ENCODE measurements at regions not wholly inside any gene's neighbourhood (a gene's known extent, or its start where the extent isn't known, plus 50 kb on each side); places are given as distances from the start of the nearest gene placed in this dataset.
"Not testable (repeated sequence)": the region's sequence is repeated elsewhere in the genome, so short reads cannot be mapped to it uniquely, and the experiment has no call there.

DNA sequence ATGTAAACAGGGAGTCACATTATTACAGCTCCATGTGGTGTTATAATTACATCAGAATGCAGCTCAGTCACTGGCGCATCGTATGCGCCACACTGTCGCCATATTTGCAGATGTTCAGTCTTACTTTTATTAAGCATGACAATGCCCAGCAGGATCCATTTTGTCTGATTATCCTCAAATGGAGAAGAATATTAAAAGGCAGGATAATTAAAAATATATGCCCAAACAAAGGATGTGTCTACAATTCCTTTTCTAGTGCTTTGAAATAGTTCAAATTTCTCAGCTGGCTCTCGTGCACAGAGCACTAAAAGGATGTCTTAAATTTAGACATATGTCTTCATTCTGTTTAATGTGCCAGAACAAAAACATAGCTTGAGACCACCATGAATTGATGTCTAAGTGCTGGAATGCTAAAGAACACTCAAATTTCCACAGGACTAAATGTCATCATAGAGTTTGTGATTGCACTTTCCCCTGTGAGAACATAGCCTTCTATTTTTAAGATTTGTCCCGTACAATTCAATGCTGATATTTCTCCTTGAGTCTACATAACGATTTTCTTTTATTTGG is 168.0 kb downstream of the DKK1 start:
- DNase-seq = no peak

DNA sequence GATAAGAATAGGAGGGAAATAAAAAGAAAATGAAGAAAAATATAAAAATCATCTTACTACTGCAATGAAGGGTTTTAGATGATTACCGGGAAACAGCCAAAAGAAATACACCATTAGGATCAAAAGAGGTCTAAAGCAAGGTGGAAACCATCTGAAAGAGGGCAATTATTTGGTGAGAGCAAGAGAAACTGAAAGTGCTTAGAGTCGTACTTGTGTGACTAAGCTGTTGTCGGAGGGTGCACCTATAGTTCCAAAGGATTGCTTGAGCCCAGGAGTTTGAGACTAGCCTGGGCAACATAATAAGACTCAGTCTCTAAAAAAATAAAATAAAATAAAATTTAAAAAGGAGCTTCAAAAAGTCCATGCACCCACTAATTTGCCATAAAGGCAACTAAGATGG is 169.5 kb downstream of the DKK1 start:
- DNase-seq = no peak

DNA sequence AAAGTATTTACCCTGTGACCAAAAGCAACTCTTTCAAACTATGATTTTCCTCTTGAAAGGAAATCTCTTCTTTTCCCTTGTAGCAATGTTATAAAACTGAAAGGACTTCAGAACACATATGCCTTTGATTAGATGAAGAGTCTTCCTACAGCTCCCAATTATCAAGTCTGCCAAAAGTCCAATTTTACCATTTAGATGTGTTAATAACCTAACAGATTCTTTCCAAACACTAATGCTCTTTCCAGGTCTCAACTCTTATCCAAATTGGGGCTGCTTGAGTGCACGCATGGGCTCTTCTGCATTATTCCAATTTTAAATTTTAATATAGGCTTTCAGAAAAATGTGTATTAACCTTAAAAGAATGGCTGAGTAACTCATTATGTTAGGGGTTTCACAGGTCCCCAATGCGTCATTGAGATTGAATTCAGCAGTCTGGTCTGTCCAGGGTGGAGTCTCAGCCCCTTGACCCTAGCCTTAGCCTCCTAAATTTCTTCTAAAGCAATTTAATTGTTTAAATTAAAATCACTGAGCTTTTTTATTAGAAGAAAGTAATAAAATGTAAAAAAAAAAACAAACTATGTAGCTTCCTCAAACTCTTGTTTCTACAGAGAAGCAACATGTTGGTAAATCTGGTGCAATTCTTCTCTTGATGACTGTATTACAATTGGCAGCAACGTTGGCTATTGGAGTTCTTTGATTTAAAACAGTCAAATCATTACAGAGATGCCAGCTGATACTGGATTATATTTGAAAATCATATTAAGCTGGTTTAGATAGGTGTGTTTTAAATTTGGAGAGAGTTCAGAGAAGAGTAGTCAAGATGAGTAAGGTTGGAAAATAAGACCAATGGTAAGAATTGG is 170.4 kb downstream of the DKK1 start:
- no peak for DNase-seq

DNA sequence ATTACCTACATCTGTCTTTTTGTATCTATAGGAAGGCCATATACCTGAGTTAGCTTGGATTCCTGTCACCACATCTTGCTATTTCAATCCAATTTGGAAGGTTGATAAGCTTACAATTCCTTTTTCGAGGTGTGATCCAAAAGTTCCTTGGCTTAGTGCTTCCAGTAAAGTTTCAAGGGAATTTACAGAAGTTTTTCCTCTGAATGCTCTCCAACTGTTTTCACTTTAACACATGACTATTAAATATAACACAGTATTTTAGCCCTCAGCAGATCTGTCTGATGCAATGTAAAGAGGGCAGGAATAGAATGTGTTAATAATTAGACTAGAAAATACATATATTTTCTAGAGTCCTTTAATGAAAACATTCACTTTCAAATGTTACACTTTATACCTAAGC is 171.4 kb downstream of the DKK1 start:
- no peak for DNase-seq

DNA sequence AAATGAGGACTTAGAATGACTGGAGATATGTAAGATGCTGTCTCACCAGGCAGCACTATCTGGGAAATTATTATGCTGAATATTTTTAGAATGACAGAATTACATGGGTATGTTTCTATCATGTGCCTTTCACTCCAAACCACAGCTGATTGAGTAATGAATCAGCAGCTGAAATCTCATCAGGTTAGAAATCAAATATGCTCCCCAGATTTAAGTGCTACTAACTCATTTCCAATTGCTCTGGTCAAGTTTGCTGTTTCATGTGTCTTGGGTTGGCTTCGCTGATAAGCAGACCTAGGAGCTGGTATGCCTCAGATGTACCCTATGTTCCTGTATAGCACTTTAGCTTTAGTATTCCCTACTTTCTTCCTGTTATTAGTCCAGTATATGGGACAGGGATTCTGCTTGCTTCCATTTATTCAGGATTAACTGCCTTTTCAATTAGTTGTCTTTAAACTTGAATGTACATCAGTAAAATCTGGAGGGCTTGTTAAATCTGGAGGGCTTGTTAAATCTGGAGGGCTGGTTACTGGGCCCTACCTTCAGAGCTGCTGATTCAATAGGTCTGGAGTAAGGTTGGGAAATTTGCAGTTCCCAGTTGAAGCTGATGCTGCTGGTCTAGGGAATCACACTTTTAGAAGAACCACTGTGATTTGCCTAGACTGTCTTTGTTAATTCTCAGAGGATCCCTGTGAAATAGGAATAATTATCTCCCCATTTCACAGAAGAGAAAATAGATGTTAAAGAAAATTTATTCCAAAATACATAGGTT is 172.9 kb downstream of the DKK1 start:
- DNase-seq = no peak

DNA sequence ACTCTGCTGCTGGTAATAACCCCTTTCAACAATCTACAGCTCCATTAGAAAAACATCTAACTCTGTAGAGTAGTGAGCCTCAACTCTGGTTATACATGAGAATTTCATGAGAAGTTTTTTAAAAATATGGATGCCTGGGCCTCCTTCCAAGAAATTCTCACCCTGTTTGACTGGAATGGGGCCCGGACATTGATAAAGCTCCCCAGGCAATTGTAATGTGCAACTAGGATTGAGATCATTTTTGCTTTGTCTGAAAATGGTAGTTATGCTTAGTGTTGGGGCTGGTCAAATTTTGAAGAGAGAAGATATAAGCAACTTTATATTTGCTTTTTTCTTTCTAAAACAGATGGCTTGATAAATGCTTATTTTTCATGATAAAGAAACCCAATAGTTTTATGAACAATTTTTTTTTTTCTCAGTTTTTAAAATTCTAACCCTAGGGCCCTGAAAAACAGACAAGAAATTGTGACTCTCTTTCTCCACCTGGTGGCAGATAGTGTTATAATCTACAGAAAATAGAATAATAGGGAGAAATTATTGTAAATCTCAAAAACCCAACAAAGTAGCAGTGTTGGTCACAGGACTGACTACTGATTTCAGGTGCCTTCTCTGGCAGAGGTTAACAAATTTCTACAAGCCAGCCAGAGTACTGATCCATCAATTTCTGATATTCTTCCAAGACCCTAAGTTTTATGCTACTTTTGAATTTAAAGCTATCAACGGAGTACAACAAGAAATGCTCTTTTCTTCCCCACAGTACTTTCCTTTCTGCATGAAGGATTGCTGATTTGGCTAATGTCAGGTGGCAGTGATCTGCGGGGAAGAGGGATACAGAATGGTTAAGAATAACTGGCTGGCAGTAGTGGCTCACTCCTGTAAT is 174.8 kb downstream of the DKK1 start:
- DNase-seq = peak; percentile 20

DNA sequence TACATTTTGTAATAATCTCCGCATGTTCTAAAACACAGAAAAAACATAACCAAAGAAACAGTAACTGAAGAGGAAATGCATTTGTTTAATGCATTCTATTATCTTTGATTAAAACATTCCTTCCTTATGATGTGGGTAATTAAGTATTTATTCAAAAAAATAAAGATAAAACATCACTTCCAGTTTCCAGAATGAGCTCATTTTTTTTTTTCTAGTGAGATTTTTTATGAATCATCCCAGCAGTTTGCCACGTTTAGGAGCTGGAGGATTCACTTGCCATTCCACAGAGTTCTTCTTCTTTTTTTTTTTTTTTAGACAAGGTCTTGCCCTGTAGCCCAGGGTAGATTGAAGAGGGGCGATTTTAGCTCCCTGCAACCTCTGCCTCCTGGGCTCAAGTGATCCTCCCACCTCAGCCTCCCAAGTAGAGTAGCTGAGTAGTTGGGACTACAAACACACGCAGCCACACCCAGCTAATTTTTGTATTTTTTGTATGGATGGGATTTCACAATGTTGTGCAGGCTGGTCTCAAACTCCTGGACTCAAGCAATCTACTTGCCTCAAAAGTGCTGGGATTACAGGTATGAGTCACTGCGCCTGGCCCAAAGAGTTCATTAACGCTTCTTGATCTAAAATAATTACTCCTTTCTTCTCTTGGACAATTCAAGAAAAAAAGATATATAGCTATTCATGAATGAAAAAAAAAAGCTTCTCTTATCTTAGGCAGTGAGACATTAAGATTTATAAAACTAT is 177.3 kb downstream of the DKK1 start:
- DNase-seq = no peak

DNA sequence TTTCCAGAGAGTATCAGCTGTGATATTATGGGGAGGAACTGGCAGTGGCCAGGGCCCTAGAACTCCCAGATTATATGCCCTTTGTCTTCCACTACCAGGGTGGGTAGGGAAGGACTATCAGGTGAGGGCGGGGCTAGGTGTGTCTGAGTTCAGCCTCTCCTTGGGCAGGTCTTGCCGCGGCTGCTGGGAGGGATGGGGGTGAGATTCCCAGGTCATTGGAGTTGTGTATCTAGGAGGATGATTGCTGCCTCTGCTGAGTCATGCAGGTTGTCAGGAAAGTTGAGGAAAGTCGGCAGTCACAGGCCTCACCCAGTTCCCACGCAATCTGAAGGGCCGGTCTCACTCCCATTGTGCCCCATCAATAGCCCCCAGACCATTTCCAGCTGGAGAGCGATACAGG is 185.2 kb downstream of the DKK1 start:
- no peak for DNase-seq

DNA sequence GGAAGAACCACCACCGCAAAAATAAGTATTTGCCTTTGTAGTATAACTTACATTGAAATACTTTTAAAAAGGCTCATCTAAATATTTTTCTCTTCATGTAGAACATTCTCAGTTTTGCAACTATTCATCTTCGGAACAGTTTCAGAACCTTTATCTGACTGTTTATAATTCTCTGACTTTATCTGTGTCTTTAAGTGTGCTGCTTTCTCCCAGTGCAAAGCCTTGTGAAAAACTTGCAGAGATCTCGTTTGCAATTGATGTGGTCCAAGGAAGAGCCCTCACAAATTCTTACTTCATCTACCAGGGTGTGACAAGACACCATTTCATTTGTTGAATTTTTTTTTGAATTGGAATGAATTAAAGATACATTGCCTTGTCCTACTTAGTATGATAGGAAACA is 186.4 kb downstream of the DKK1 start:
- no peak for DNase-seq

DNA sequence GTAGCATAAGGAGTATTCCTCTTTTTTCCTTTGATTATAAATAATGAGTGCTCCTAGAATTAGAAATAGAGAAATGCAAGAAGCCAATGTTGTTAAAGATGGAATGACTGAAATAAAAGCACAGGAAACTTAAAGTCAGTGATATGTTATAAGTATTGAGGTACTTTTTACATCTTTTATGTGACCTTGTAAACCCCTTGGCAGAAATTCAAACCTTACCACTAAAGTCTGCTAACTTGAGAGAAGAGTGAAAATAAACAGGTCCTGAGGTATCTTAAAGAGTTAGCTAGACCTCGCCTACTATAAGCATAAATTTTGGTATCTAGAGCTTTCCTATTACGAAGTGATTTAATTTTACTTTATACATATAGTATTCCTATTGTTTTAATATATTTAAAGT is 188.2 kb downstream of the DKK1 start:
- DNase-seq = no peak

DNA sequence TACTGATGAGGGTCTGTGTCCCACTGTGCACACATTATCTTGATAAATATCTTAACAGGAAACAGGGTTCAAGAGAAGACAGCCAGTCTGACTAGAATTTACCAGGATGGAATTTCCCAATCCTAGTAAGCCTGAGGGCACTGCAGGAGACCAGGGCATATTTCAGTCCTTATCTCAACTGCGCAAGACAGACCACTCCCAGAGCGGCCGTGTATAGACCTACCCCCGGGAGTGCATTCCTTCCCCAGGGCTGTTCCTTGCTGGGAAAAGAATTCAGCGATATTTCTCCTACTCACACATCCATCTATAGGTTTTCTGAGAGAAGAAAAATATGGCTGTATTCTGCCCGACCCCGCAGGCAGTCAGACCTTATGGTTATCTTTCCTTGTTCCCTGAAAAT is 191.3 kb downstream of the DKK1 start:
- not testable (repeated sequence) for DNase-seq

DNA sequence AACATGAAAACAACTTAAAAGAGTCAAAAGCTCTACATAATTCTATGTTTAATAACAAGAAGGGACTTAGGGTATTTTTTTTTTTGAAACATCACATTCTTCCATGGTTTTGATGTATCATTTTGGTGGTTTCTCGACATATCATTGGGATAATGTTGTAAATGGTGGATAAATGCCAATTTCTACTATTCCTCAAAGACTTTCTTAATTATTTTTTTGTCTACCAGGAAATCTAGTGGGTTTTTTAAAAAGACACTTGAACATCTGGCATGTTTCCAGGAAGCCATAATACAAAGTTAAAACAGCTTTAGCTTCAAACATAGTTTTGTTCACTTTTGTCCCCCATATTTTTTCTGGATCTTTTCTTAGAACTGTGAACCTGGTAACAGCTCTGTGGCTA is 200.4 kb downstream of the DKK1 start:
- DNase-seq = no peak

DNA sequence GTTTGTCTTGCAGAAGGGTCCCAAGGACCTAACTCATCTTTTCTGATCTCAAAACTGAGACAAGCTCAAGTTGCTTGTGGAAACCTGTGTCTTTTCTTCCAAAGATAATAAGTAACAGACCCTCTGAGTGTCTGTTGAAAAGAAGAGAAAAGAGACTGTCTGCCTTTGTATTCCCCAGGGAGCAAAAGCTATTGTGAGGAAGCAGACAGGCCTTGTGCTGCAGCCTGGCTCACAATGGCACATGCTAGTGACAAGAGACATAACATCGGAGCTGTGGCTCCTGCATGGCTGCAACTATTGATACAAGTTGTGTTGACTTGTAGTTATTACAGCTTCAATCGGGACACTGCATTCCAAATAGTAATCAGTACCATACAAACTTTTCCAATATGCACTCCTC is 202.9 kb downstream of the DKK1 start:
- DNase-seq = no peak

DNA sequence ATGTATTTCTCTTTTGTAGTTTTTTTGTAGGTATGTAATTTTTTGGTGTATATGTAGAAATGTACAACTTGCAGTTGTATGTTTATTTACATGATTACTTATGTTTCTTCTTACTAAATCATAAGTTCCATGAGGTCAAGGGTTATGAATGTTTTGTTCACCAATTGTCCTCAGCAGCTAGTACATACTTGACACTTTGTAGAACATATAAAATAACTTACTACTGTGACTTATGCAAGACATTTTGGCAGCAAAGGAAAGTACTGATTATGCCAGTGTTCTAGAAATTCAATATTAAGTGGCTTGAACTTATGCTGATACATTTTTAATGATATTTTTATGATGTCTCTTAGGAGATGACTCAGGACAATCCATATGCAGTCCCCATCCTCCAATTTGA is 209.6 kb downstream of the DKK1 start:
- DNase-seq = no peak

DNA sequence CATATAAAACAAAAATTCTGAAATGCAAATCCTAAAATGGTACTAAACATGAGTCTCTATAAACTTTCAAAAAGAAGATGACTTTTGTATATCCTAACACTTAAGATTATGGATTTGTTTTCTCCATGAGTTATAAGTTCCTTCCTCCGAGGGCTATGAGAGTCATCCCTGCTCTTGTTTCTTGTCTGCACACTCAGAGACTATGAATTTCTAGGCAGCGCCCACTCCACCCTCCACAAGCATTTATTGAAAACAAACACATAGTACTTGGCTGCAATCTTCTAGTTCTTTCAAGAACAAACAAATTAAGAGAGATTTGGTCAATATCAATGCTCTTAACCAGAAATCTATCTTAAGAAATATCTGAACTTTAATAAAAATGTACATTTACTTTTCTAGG is 211.7 kb downstream of the DKK1 start:
- no peak for DNase-seq

DNA sequence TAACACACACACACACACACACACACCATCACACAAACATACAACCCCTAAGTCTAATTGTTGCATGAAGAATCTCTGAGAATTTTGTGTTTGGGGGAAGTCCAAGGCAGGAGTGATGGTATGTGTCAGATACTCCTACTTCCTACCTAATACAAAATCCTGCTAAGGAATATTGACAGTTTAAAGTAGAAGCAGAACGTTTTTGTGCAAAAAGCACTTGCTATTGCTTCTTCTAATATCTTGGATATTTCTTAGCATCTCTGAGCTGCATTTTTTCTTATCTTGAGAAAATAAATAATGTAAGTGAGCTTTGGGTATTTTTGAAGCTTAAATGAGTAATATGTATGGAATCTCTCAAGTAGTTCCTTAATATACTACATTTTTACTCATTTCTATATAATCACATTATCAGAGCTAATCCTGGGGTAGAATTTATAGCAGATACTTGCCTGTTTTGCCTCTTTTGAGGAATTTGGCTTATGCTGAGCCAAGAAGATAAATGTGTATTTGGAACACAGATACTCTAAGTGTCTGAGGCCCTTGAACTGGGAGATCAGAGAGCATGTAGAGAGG is 212.3 kb downstream of the DKK1 start:
- no peak for DNase-seq

DNA sequence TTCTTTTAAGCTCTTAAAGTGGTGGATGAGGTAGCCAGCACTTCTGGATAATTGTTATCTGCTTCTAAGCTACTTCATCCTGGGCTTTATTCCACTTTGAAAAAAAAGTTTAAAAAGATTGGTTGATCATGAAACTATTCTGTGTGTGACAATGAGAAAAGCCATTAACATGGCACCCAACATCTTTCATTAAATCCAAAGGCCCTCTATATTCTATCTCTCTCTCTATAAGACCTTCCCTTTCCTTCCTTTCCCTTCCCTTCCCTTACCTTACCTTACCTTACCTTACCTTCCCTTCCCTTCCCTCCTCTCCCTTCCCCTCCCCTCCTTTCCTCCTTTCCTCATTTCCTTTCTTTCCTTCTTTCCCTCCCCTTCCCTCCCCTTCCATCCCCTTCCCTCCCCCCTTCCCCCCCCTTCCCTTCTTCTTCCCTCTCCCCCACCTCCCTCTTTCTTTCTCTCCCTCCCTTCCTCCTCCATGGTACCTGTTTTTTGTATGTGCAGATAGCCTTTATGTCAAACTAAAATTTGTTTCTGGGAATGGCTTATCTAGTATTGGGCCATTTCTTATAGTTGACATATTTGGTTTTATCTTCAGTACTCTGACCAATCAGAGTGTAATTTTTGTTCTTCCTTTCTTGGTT is 218.7 kb downstream of the DKK1 start:
- DNase-seq = no peak

DNA sequence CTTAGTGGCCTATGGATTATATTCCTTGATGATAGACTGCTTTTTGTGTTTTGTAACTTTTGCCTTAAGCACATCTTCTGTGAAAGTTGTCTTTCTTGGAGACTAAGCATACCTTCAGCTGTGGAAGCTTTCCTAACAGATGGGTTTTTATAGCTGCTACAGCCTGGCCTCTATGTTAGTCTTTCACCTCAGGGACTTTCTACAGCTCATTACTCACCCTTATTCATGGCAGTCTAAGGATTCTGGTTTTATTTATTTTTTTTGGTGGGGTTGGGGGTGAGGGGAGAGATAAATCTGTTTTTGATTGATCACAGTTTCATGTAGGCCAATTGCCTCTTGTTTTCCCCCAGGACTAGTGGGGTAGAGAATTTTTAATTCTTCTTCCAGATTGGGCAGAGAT is 219.9 kb downstream of the DKK1 start:
- no peak for DNase-seq

DNA sequence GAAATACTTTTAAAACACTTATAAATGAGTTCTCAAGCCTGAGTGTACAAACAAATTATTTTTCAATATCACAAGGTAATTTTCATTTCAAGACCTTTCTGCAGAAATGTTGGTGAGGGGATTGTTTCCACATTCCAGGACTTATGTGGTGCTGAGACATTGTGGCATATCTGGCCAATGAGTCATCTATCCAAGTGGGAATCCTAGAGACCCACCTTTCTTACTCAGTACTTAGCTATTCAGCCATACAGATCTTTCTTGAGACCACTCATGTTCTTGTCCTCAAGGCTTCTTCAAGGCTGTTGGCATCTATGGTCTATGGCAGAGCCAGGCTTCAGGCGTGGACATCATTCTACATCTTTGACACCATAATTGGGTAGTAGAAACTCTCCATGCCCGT is 225.4 kb downstream of the DKK1 start:
- no peak for DNase-seq

DNA sequence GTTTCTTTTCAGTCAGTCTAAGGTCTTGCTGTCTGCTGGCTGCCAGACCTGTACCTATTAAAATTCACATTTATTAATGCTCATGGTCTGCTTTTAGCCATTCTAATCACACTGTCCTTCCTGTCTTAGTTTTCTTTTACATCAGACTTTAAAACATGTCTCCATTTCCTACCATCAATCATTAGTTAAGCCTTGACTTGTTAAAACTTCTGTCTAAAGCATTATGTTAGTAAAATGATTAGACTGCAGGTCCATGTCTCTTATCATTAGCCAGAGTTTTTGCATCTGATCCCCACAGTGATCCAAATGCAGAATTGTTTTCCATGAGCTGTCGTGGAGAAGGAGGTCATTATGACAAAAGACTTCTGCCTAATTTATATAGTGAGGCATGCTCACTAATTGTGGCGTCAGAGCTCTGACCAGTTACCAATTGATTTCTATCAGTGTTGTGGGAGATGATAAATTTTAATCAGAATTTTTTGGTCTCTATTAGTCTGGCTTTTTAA is 226.5 kb downstream of the DKK1 start:
- no peak for DNase-seq

DNA sequence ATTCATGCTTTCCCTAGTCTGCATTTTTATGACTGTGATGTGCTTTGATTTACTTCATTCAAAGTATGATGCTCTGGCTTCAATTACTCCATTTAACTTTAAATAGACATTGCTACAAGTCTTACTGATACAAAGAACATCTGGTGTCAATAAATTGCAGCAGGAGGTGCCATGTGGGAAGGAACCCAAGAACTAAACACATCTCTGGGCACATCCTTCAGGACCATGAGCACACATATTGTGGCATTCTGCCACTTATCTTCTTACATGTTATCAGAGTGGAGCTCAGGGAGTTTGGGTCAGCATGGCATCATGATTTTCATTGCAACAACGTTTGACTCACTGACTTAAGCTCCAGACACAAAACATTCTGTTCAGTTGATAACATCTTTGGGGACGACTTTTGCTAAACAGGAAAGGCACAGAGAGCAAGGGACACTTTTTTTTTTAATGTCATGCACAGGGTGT is 227.0 kb downstream of the DKK1 start:
- DNase-seq = no peak
